Skin epidermis (tissue), 12 donors: ENCODE measurements at regions not wholly inside any gene's neighbourhood (a gene's known extent, or its start where the extent isn't known, plus 50 kb on each side); places are given as distances from the start of the nearest gene placed in this dataset.
"Not testable (repeated sequence)": the region's sequence is repeated elsewhere in the genome, so short reads cannot be mapped to it uniquely, and the experiment has no call there.

ENCODE experiments used
- H3K27ac ChIP-seq, 21 experiments: fragments of 200-600 bp; sonication (generic) in 11 of 21; one replicate each; pipeline ENCODE4 v1.5.0; 2020; ENCODE audit warnings: mild to moderate bottlenecking in 3 of 21, inconsistent platforms in 2 of 21, moderate library complexity in 2 of 21
- H3K4me3 ChIP-seq, 7 experiments: fragments of 200-600 bp; sonication (generic) in 2 of 7; one replicate each; pipeline ENCODE4 v1.5.0; 2020; ENCODE audit warnings: inconsistent platforms in 2 of 7, mild to moderate bottlenecking in 2 of 7, moderate library complexity in 1 of 7

- H3K4me3 ChIP-seq: no peak overlapping the region
- no peak overlapping the region for H3K27ac ChIP-seq
Measured at GRCh38 chr6:91279740-91280493, 693.0 kb upstream of the MAP3K7 start.

GRCh38 chr6:91278416-91278815 lies 691.5 kb upstream of the MAP3K7 start:
- H3K4me3 ChIP-seq: no peak overlapping the region
- H3K27ac ChIP-seq: no peak overlapping the region

- Histone ChIP-seq H3K27ac (no peak overlapping the region), H3K4me3 (no peak overlapping the region)
Measured at GRCh38 chr6:91276315-91276714, 689.4 kb upstream of the MAP3K7 start.

GRCh38 chr6:91273729-91274128 lies 686.9 kb upstream of the MAP3K7 start:
- Histone ChIP-seq H3K27ac (no peak overlapping the region), H3K4me3 (no peak overlapping the region)

GRCh38 chr6:91271807-91272206 lies 684.9 kb upstream of the MAP3K7 start:
- Histone ChIP-seq H3K27ac (no peak overlapping the region), H3K4me3 (no peak overlapping the region)

GRCh38 chr6:91268941-91269340 lies 682.1 kb upstream of the MAP3K7 start:
- Histone ChIP-seq H3K4me3 (no peak overlapping the region), H3K27ac (no peak overlapping the region)

- no peak overlapping the region for H3K27ac ChIP-seq
- H3K4me3 ChIP-seq: no peak overlapping the region
Measured at GRCh38 chr6:91267246-91267645, 680.4 kb upstream of the MAP3K7 start.

- H3K27ac ChIP-seq: no peak overlapping the region
- H3K4me3 ChIP-seq: no peak overlapping the region
Measured at GRCh38 chr6:91266156-91266555, 679.3 kb upstream of the MAP3K7 start.

GRCh38 chr6:91243436-91243835 lies 656.6 kb upstream of the MAP3K7 start:
- H3K4me3 ChIP-seq: no peak overlapping the region
- no peak overlapping the region for H3K27ac ChIP-seq

GRCh38 chr6:91242614-91242949 lies 655.7 kb upstream of the MAP3K7 start:
- H3K27ac ChIP-seq: no peak overlapping the region
- H3K4me3 ChIP-seq: no peak overlapping the region

GRCh38 chr6:91241946-91242613 lies 655.2 kb upstream of the MAP3K7 start:
- Histone ChIP-seq H3K4me3 (no peak overlapping the region), H3K27ac (no peak overlapping the region)

- H3K27ac ChIP-seq: no peak overlapping the region
Measured at GRCh38 chr6:91240878-91241603, 654.2 kb upstream of the MAP3K7 start.

GRCh38 chr6:91221072-91221720 lies 634.3 kb upstream of the MAP3K7 start:
- Histone ChIP-seq H3K27ac (no peak overlapping the region), H3K4me3 (no peak overlapping the region)

More at GRCh38 chr6:91240878-91241603, 654.2 kb upstream of the MAP3K7 start:
- no peak overlapping the region for H3K4me3 ChIP-seq

GRCh38 chr6:91213229-91213901 lies 626.5 kb upstream of the MAP3K7 start:
- Histone ChIP-seq H3K4me3 (no peak overlapping the region), H3K27ac (no peak overlapping the region)

GRCh38 chr6:91198588-91199255 lies 611.9 kb upstream of the MAP3K7 start:
- H3K4me3 ChIP-seq: no peak overlapping the region
- no peak overlapping the region for H3K27ac ChIP-seq

GRCh38 chr6:91196729-91197128 lies 609.9 kb upstream of the MAP3K7 start:
- Histone ChIP-seq H3K27ac (no peak overlapping the region), H3K4me3 (no peak overlapping the region)

GRCh38 chr6:91193446-91193845 lies 606.6 kb upstream of the MAP3K7 start:
- H3K4me3 ChIP-seq: no peak overlapping the region
- no peak overlapping the region for H3K27ac ChIP-seq

- not testable (repeated sequence) for H3K4me3 ChIP-seq, H3K27ac ChIP-seq
Measured at GRCh38 chr6:91190041-91190440, 603.2 kb upstream of the MAP3K7 start.

- H3K4me3 ChIP-seq: no peak overlapping the region
- no peak overlapping the region for H3K27ac ChIP-seq
Measured at GRCh38 chr6:91185072-91185471, 598.2 kb upstream of the MAP3K7 start.
